ENCODE measurements at regions not wholly inside any gene's neighbourhood (a gene's known extent, or its start where the extent isn't known, plus 50 kb on each side); places are given as distances from the start of the nearest gene placed in this dataset.

- no peak overlapping the region for H3K4me2 ChIP-seq (ENCODE audit: low read depth, low read length)
- no peak for FAIRE-seq
- no peak for TF ChIP-seq SMYD3 (CRISPR knock-in tag; IDR thresholded peaks at IDR 0.05)
- TF ChIP-seq EHMT2 (IDR thresholded peaks at IDR 0.05; ENCODE audit: borderline replicate concordance, low read depth, low read length): no peak
- TF ChIP-seq, protein P1, sequence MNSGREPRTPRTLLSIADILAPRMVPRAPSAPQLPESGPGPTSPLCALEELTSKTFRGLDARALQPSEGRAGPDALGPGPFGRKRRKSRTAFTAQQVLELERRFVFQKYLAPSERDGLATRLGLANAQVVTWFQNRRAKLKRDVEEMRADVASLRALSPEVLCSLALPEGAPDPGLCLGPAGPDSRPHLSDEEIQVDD (CRISPR knock-in tag; IDR thresholded peaks at IDR 0.05; ENCODE audit: borderline replicate concordance): no peak
- no peak for TF ChIP-seq ZBTB20 (CRISPR knock-in tag; IDR thresholded peaks at IDR 0.05; ENCODE audit: borderline replicate concordance, low read depth)
- no peak for TF ChIP-seq ZNF841 (CRISPR knock-in tag; IDR thresholded peaks at IDR 0.05; ENCODE audit: borderline replicate concordance)
- no peak for TF ChIP-seq PHF20 (CRISPR knock-in tag; IDR thresholded peaks at IDR 0.05)
- TF ChIP-seq KLF6 (CRISPR knock-in tag; IDR thresholded peaks at IDR 0.05): no peak
- TF ChIP-seq PTBP1 (IDR thresholded peaks at IDR 0.05; ENCODE audit: low read depth, low read length, poor library complexity, severe bottlenecking): no peak
- TF ChIP-seq CBX2 (IDR thresholded peaks at IDR 0.05; ENCODE audit: low read depth, low read length): no peak
- no peak for TF ChIP-seq CBX2 (CRISPR knock-in tag; IDR thresholded peaks at IDR 0.05; ENCODE audit: low read depth)
- no peak for TF ChIP-seq ZFY (CRISPR knock-in tag; IDR thresholded peaks at IDR 0.05)
- H4K20me1 ChIP-seq (ENCODE audit: insufficient read depth, low read length): no peaks in the 10 kb centered on the region
- ChIA-PET POLR2A (no interaction called here), CTCF (ENCODE audit: low intra/inter-chr PET ratio, low total read pairs) (no interaction called here)
- no peak overlapping the region for H3K4me3 ChIP-seq (replicated peaks in 1 of 3; ENCODE audit: insufficient read depth in 1 of 3, low read depth in 2 of 3, low read length in 3 of 3)
- H3K27me3 ChIP-seq (ENCODE audit: control insufficient read depth in 1 of 2, insufficient read depth in 2 of 2, low read length in 2 of 2): peaks cover 3 to 17% of the 10 kb centered on the region in 2 experiments; a peak in 4 of 5 replicates
- no peak for DNase-seq (ENCODE audit: low spot score)
- BruUV-seq (replicated peaks): no TSS peak
- no peaks in the 10 kb centered on the region for H3K9me3 ChIP-seq (ENCODE audit: low read length)
- in situ Hi-C loops (cut with HindIII; ENCODE audit: extremely low pct_ligation_motif_present, low pct_unique_long_range_greater_than_20kb) (no loop called here), intact Hi-C loops (cut with micrococcal nuclease; ENCODE audit: unreplicated experiment) (no loop called here)
- WGBS (ENCODE audit: low lambda C conversion rate): 66% methylated on average over 4 of the region's 4 CpGs
- H3K36me3 ChIP-seq (replicated peaks in 1 of 2; ENCODE audit: control insufficient read depth in 1 of 2, insufficient read depth in 2 of 2, low read length in 2 of 2): no peaks in the 10 kb centered on the region
- no peak overlapping the region for H3K27ac ChIP-seq (ENCODE audit: extremely low read length, insufficient read depth, low read length)
- ATAC-seq: no peak
- no peak overlapping the region for H2AFZ ChIP-seq (ENCODE audit: low read length)
- peaks cover 15% of the 10 kb centered on the region for H3K4me1 ChIP-seq (ENCODE audit: insufficient read depth, low read length)
- H3K79me2 ChIP-seq (ENCODE audit: insufficient read depth, low read length): no peaks in the 10 kb centered on the region
- no peak overlapping the region for H3K9ac ChIP-seq (ENCODE audit: insufficient read depth, low read depth, low read length)
Observed at GRCh38 chr2:54382601-54383000, 73.5 kb upstream of the SPTBN1 start.

Measured in HepG2 (cell line).